Hepatocyte (in vitro differentiated cells): ENCODE measurements at regions not wholly inside any gene's neighbourhood (a gene's known extent, or its start where the extent isn't known, plus 50 kb on each side); places are given as distances from the start of the nearest gene placed in this dataset.

Experiments used
- DNase-seq: peaks from one replicate; pipeline ENCODE4 v3.0.0-alpha.2; 2016; ENCODE audit warnings: low spot score
- H2AFZ ChIP-seq: fragments of 200-600 bp; sonication (generic); 2 replicates; pipeline ENCODE4 v1.6.0; 2016; ENCODE audit warnings: antibody characterized with exemption, mild to moderate bottlenecking
- H3K27ac ChIP-seq: fragments of 200-600 bp; sonication (generic); 2 replicates; pipeline ENCODE4 v1.5.1; 2016; ENCODE audit warnings: mild to moderate bottlenecking
- H3K27me3 ChIP-seq: fragments of 200-600 bp; sonication (generic); 2 replicates; pipeline ENCODE4 v1.6.1; 2016
- H3K36me3 ChIP-seq: fragments of 200-600 bp; sonication (generic); replicated peaks from 2 replicates; pipeline ENCODE4 v1.5.1; 2016; ENCODE audit warnings: low read depth; ENCODE audit not compliant: insufficient read depth
- H3K4me1 ChIP-seq: fragments of 200-600 bp; sonication (generic); 2 replicates; pipeline ENCODE4 v1.5.1; 2016; ENCODE audit warnings: mild to moderate bottlenecking, moderate library complexity; ENCODE audit not compliant: insufficient read depth
- H3K4me2 ChIP-seq: fragments of 200-600 bp; sonication (generic); 2 replicates; pipeline ENCODE4 v1.6.0; 2016
- H3K4me3 ChIP-seq: fragments of 200-600 bp; sonication (generic); 2 replicates; pipeline ENCODE4 v1.5.1; 2016; ENCODE audit warnings: mild to moderate bottlenecking
- H3K79me2 ChIP-seq: fragments of 200-600 bp; sonication (generic); 2 replicates; pipeline ENCODE4 v1.6.0; 2017; ENCODE audit warnings: mild to moderate bottlenecking
- H3K9me2 ChIP-seq: fragments of 200-600 bp; sonication (generic); replicated peaks from 2 replicates; pipeline ENCODE4 v1.6.0; 2017; ENCODE audit warnings: mild to moderate bottlenecking; ENCODE audit not compliant: insufficient read depth
- H3K9me3 ChIP-seq: fragments of 200-600 bp; sonication (generic); 2 replicates; pipeline ENCODE4 v1.5.1; 2016; ENCODE audit warnings: low read depth, mild to moderate bottlenecking
- H4K20me1 ChIP-seq: fragments of 200-600 bp; sonication (generic); 2 replicates; pipeline ENCODE4 v1.6.0; 2016; ENCODE audit warnings: mild to moderate bottlenecking; ENCODE audit not compliant: insufficient read depth, poor library complexity, severe bottlenecking
- EZH2 ChIP-seq: fragments of 200-600 bp; sonication (generic); IDR thresholded peaks from 2 replicates; pipeline ENCODE4 v1.6.1; 2016; ENCODE audit warnings: antibody characterized with exemption, mild to moderate bottlenecking, borderline replicate concordance
- EZH2phosphoT487 ChIP-seq: fragments of 200-600 bp; sonication (generic); IDR thresholded peaks from one replicate; pipeline ENCODE4 v1.6.1; 2018; ENCODE audit warnings: antibody characterized with exemption, mild to moderate bottlenecking, low read depth, moderate library complexity; ENCODE audit not compliant: unreplicated experiment, severe bottlenecking
- WGBS: methylation state at CpG from one replicate; pipeline ENCODE4 v1.1.6; 2016; ENCODE audit warnings: low lambda C conversion rate; ENCODE audit errors: missing lambda C conversion rate; 5-methylcytosine and 5-hydroxymethylcytosine counted together
- TF ChIP-seq, protein P1 (sequence below): fragments of 200-600 bp; sonication (generic); IDR thresholded peaks from 2 replicates; pipeline ENCODE4 v1.5.1; 2016; ENCODE audit warnings: antibody characterized with exemption, mild to moderate bottlenecking; ENCODE audit not compliant: poor library complexity

DNA sequence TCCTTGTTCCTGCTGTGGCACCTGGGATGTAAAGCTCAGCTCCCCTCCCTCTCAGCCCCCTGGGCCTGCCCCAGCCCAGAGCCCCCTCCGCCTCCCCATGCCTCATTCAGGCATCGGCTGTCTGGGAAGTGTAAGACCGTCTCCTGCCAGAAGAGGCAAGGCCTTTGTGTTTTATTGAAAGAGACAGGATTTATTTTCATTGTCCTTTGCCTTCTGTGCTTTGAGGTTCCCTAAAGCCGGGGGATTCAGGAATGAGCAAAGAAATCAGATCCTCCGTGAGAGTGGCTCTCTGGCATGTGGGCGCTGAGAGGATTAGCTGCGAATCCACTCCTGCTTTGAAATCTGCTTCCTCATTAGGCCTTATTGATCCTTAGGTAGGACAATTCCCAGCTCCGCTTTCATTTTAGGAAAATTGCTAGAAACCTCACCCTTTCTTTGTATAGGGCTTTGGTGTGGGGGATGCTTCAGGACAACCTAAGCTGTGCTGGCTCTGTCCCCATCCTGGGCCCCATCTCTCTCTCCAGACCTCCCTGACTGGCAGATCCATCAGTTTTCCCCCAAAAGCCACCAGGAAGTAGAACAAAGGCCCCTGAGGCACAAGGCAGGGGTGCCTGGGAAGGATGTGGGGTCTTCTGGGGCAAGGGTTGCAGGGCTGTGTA is 211.5 kb upstream of the TNRC6C start:
- Histone ChIP-seq H3K4me1 (peaks cover 15% of the 10 kb centered on the region), H3K27ac (peak overlapping the region; percentile 83), H3K9me3 (no peaks in the 10 kb centered on the region), H3K79me2 (no peaks in the 10 kb centered on the region), H3K36me3 (no peaks in the 10 kb centered on the region), H2AFZ (no peak overlapping the region), H3K4me3 (no peak overlapping the region), H3K9me2 (no peaks in the 10 kb centered on the region), H3K27me3 (no peaks in the 10 kb centered on the region), H4K20me1 (no peaks in the 10 kb centered on the region), H3K4me2 (no peak overlapping the region)
- TF ChIP-seq, protein P1, sequence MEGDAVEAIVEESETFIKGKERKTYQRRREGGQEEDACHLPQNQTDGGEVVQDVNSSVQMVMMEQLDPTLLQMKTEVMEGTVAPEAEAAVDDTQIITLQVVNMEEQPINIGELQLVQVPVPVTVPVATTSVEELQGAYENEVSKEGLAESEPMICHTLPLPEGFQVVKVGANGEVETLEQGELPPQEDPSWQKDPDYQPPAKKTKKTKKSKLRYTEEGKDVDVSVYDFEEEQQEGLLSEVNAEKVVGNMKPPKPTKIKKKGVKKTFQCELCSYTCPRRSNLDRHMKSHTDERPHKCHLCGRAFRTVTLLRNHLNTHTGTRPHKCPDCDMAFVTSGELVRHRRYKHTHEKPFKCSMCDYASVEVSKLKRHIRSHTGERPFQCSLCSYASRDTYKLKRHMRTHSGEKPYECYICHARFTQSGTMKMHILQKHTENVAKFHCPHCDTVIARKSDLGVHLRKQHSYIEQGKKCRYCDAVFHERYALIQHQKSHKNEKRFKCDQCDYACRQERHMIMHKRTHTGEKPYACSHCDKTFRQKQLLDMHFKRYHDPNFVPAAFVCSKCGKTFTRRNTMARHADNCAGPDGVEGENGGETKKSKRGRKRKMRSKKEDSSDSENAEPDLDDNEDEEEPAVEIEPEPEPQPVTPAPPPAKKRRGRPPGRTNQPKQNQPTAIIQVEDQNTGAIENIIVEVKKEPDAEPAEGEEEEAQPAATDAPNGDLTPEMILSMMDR = no peak
- no peak for TF ChIP-seq EZH2
- TF ChIP-seq EZH2phosphoT487 = no peak
- 57% methylated on average over 8 of the region's 8 CpGs for WGBS
- DNase-seq = peak; percentile 21

DNA sequence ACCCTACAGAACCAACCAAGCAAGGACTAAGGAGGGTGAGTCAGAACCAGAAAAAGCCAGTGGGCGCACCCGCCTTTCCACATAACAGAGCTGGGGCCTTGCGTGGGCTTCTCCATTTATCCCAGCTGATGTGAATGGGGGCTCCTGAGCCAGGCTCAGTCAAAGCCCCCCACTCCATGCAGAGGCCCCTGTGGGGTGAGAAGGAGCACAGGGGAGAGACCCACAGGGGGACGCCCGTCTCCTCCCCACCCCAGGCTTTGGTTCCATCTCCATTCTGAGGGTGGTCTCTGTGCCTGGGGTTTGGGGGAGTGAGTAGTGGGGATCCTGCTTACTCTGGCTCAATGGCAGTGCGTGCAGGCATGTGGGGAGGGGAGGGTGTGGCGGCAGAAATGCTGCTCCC is 210.1 kb upstream of the TNRC6C start:
- Histone ChIP-seq H3K79me2 (no peaks in the 10 kb centered on the region), H3K9me3 (no peaks in the 10 kb centered on the region), H3K4me1 (peaks cover 15% of the 10 kb centered on the region), H3K27me3 (no peaks in the 10 kb centered on the region), H3K36me3 (no peaks in the 10 kb centered on the region), H4K20me1 (no peaks in the 10 kb centered on the region), H3K9me2 (no peaks in the 10 kb centered on the region), H2AFZ (no peak overlapping the region), H3K4me3 (no peak overlapping the region), H3K27ac (peak overlapping the region; percentile 83), H3K4me2 (no peak overlapping the region)
- 94% methylated on average over 7 of the region's 7 CpGs for WGBS
- no peak for TF ChIP-seq EZH2
- DNase-seq = no peak

DNA sequence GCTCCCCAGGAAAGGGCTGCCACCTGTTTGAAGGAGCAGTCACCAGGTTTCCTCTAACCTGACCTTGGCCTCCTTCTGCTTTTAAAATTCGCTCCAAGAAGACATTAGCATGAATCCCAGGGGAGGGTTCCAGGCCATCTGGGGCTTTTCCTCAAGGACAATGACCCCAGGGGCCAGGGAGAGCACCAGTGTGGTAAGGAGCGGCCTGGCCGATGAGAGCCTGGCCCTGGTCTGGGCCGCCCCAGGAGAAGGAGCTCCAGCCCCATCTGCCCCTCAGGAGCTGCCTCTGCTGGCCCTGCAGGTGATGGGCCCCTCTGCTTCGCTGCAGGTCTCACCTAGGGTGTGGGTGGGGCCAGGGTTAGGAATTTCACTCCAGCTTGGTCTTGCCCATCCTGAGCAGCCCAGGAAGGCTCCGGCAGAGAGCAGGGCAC is 209.2 kb upstream of the TNRC6C start:
- H3K4me1 ChIP-seq = peaks cover 15% of the 10 kb centered on the region
- 92% methylated on average over 6 of the region's 6 CpGs for WGBS
- no peaks in the 10 kb centered on the region for H3K27me3 ChIP-seq
- H2AFZ ChIP-seq = no peak overlapping the region
- no peak for DNase-seq
- no peaks in the 10 kb centered on the region for H3K79me2 ChIP-seq
- H3K4me2 ChIP-seq = no peak overlapping the region
- no peak overlapping the region for H3K4me3 ChIP-seq
- no peaks in the 10 kb centered on the region for H3K9me2 ChIP-seq
- H3K9me3 ChIP-seq = no peaks in the 10 kb centered on the region
- TF ChIP-seq, protein P1 = no peak
- no peak for TF ChIP-seq EZH2
- TF ChIP-seq EZH2phosphoT487 = no peak
- no peaks in the 10 kb centered on the region for H4K20me1 ChIP-seq
- no peak overlapping the region for H3K27ac ChIP-seq
- H3K36me3 ChIP-seq = no peaks in the 10 kb centered on the region

DNA sequence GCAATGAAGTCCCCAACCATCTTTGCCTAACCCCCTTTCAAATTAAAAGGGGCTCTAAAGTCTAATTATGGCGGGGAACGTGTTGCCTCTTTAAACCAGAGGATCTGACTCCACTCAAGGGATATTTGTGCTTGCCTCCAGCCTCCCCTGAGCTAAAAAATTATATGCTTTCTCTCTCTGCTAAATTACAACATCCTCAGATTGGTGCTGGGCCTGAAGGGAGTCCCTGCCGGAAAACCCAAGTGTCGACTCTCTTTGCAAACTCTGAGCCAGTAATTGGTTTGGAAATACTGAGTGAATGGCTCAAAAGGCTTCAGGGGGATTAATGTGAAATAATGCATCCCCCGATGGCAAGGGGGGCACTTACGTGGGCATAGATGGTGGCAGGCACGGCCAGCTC is 208.5 kb upstream of the TNRC6C start:
- Histone ChIP-seq H2AFZ (no peak overlapping the region), H3K4me1 (peaks cover 15% of the 10 kb centered on the region), H3K79me2 (no peaks in the 10 kb centered on the region), H3K9me3 (no peaks in the 10 kb centered on the region), H4K20me1 (no peaks in the 10 kb centered on the region), H3K4me3 (no peak overlapping the region), H3K4me2 (no peak overlapping the region), H3K27ac (no peak overlapping the region), H3K27me3 (no peaks in the 10 kb centered on the region), H3K36me3 (no peaks in the 10 kb centered on the region), H3K9me2 (no peaks in the 10 kb centered on the region)
- TF ChIP-seq EZH2phosphoT487 (no peak), EZH2 (no peak)
- TF ChIP-seq, protein P1 = no peak
- WGBS = 91% methylated on average over 7 of the region's 7 CpGs
- no peak for DNase-seq
